Activated CD4-positive, alpha-beta memory T cell treated with anti-CD3 and anti-CD28 coated beads, Interleukin-2, amount 10 ng/mL, durations not matched to agents 7 days and 5 days (primary cell): ENCODE measurements at regions not wholly inside any gene's neighbourhood (a gene's known extent, or its start where the extent isn't known, plus 50 kb on each side); places are given as distances from the start of the nearest gene placed in this dataset.
"Not testable (repeated sequence)": the region's sequence is repeated elsewhere in the genome, so short reads cannot be mapped to it uniquely, and the experiment has no call there.

Experiments
- CTCF ChIA-PET: fragments of 350-600 bp; sonication (Branson Sonifier 250); formaldehyde crosslinking; loops from one replicate; lab custom pipeline; 2021; ENCODE audit warnings: antibody characterized with exemption, inconsistent platforms; lab: Charles Lee
- POLR2A ChIA-PET: fragments of 350-600 bp; sonication (Branson Sonifier 250); formaldehyde crosslinking; loops from one replicate; lab custom pipeline; 2021; ENCODE audit warnings: antibody characterized with exemption; lab: Charles Lee
- DNase-seq: peaks from one replicate; pipeline ENCODE4 v3.0.0-alpha.2; 2020
- H3K27ac Mint-ChIP-seq: one replicate; pipeline ENCODE4 v1.8.0; 2021; ENCODE audit warnings: mild to moderate bottlenecking, mixed read lengths
- H3K27me3 Mint-ChIP-seq: one replicate; pipeline ENCODE4 v1.8.0; 2021; ENCODE audit warnings: mixed read lengths
- H3K36me3 Mint-ChIP-seq: one replicate; pipeline ENCODE4 v1.8.0; 2021; ENCODE audit warnings: low read depth, mixed read lengths
- H3K4me1 Mint-ChIP-seq: one replicate; pipeline ENCODE4 v1.8.0; 2021; ENCODE audit warnings: mixed read lengths
- H3K4me3 Mint-ChIP-seq: one replicate; pipeline ENCODE4 v1.8.0; 2021; ENCODE audit warnings: mild to moderate bottlenecking, mixed read lengths
- H3K9me3 Mint-ChIP-seq: one replicate; pipeline ENCODE4 v1.8.0; 2021; ENCODE audit warnings: mixed read lengths

DNA sequence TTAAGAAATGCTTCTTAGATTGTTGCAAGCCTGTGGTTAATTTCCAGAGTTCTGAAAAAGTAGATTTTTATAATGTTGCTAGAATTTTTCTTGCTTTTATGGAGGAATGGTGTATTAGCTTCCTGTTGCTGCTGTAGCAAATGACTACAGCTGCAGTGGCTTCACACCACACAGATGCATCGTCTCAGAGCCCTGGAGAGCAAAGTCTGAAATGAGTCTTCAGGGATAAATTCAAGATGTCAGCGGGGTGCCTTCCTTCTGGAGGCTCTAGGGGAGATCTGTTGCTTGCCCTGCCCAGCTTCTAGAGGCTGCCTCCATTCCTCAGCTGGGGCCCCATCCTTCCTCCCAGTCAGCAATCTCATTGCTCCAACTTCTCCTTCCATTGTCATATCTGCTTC is 187.8 kb downstream of the ZNF516 start:
- peaks cover 5% of the 10 kb centered on the region for H3K27me3 Mint-ChIP-seq
- POLR2A ChIA-PET, result no interaction called here
- H3K36me3 Mint-ChIP-seq, result no peaks in the 10 kb centered on the region
- H3K9me3 Mint-ChIP-seq, result no peaks in the 10 kb centered on the region
- no peak overlapping the region for H3K4me3 Mint-ChIP-seq
- H3K4me1 Mint-ChIP-seq, result no peaks in the 10 kb centered on the region
- H3K27ac Mint-ChIP-seq, result no peak overlapping the region
- CTCF ChIA-PET, result interaction anchor here (0.6 kb wide), 1 partner anchor 19 kb away, joined by 3 read pairs; no protein-coding TSS in a partner anchor
- DNase-seq, result no peak

- H3K27ac Mint-ChIP-seq, result no peak overlapping the region
- H3K9me3 Mint-ChIP-seq, result no peaks in the 10 kb centered on the region
- ChIA-PET POLR2A (no interaction called here), CTCF (interaction anchor here (0.6 kb wide), 1 partner anchor 19 kb away, joined by 3 read pairs; no protein-coding TSS in a partner anchor)
- no peak for DNase-seq
- H3K36me3 Mint-ChIP-seq, result no peaks in the 10 kb centered on the region
- no peaks in the 10 kb centered on the region for H3K4me1 Mint-ChIP-seq
- no peak overlapping the region for H3K4me3 Mint-ChIP-seq
- H3K27me3 Mint-ChIP-seq, result peaks cover 5% of the 10 kb centered on the region
Measured at GRCh38 chr18:76306685-76307292, 188.3 kb downstream of the ZNF516 start.

GRCh38 chr18:76285866-76286265 is 209.2 kb downstream of the ZNF516 start:
- no peaks in the 10 kb centered on the region for H3K9me3 Mint-ChIP-seq
- ChIA-PET POLR2A (no interaction called here), CTCF (no interaction called here)
- H3K36me3 Mint-ChIP-seq, result no peaks in the 10 kb centered on the region
- no peak overlapping the region for H3K27ac Mint-ChIP-seq
- no peaks in the 10 kb centered on the region for H3K4me1 Mint-ChIP-seq
- no peak overlapping the region for H3K4me3 Mint-ChIP-seq
- no peak for DNase-seq
- H3K27me3 Mint-ChIP-seq, result no peaks in the 10 kb centered on the region

DNA sequence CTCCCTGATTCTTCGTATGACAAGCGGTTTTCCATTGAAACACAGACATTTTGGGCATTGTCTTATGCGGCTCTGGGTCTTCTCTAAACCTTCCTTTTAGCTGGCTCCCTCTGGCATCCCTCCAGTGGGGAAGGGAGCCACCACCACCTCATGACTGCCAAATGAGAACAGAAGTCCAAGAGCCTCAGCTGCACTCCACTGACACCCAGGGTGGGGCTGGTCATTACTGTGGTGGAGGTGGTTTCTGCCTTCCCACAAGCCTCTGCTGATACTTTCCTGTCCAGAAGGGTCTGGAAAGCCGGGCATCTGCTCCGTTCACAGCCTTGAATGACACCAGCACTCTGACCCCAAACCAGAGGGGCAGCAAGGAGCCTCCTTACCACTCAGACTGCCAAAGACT is 213.5 kb downstream of the ZNF516 start:
- DNase-seq, result no peak
- Mint-ChIP-seq H3K4me1 (no peaks in the 10 kb centered on the region), H3K36me3 (no peaks in the 10 kb centered on the region), H3K9me3 (no peaks in the 10 kb centered on the region), H3K27me3 (no peaks in the 10 kb centered on the region), H3K4me3 (no peak overlapping the region), H3K27ac (no peak overlapping the region)
- ChIA-PET POLR2A (no interaction called here), CTCF (no interaction called here)

GRCh38 chr18:76277801-76278200 is 217.2 kb downstream of the ZNF516 start:
- no peak for DNase-seq
- Mint-ChIP-seq H3K4me3 (no peak overlapping the region), H3K9me3 (no peaks in the 10 kb centered on the region), H3K4me1 (no peaks in the 10 kb centered on the region), H3K27me3 (no peaks in the 10 kb centered on the region), H3K27ac (no peak overlapping the region), H3K36me3 (no peaks in the 10 kb centered on the region)
- POLR2A ChIA-PET, result no interaction called here
- CTCF ChIA-PET, result no interaction called here

DNA sequence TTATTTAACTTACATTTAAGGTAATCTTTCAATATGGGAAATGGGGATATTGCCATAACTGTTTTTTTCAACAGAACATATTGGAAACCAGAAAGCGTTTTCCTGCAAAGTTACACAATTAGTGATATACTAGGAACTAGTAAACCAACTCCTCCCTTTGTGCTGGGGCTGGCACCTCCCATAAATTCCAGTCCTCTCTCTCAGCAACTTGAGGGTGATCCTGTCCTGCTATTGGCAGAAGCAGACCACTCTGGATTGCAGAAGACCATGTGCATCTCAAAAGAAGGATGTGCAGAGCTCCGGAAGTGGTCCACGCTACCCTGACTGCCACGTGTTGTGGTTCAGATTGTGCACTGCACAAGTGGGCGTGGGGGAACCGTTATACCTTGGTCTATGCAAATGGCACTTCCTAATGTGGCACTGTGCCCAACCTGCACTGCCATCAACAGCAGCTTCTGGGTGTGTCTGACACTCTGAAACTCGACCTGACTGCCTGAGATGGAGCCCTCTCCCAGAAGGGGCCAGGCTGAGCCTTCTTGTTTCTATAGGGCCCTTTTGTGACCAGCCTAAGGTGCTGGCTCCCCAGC is 219.2 kb downstream of the ZNF516 start:
- Mint-ChIP-seq H3K4me3 (no peak overlapping the region), H3K4me1 (no peaks in the 10 kb centered on the region), H3K9me3 (no peaks in the 10 kb centered on the region), H3K27me3 (no peaks in the 10 kb centered on the region), H3K36me3 (no peaks in the 10 kb centered on the region), H3K27ac (no peak overlapping the region)
- ChIA-PET POLR2A (no interaction called here), CTCF (no interaction called here)
- DNase-seq, result no peak

DNA sequence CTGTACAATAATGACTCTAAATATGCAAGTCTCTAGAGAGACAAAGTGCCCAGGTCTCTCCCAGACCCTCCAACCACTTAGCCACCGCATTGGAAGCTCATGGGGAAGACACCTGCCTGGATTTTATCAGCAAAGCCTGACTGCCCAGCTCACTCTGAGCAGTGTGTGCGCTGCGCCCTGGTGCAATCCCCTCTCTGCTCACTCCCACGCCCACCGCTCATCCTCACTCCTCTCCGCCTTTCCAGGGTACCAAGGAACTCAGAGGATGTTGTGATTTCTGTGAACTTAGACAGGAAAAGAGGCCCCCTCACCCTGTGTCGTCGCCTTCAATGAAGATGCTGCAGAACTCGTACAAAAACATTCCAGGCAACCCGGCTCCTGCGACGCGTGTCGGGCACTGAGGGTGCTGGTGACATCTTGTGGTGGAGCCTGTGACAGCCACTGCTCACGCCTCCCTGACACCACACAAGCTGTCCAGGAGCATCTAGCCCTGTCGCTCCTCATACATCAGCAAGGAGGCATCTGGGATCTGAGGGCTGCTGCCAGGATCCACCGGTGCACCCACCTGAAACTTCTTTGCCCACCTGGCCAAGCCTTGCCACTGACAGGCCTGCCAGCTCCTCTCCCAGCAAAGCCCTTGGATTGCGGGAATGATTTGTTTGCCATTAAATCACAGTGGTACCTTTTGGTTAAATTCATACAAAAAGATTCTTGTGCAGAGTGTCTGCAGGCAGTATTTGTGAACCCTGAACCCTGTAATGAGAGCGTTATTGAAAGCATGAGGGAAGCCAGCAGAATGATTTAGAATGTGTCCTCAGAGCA is 220.4 kb downstream of the ZNF516 start:
- no peak for DNase-seq
- no peaks in the 10 kb centered on the region for H3K27me3 Mint-ChIP-seq
- CTCF ChIA-PET, result no interaction called here
- H3K4me1 Mint-ChIP-seq, result no peaks in the 10 kb centered on the region
- no peaks in the 10 kb centered on the region for H3K36me3 Mint-ChIP-seq
- no peaks in the 10 kb centered on the region for H3K9me3 Mint-ChIP-seq
- H3K4me3 Mint-ChIP-seq, result no peak overlapping the region
- no peak overlapping the region for H3K27ac Mint-ChIP-seq
- POLR2A ChIA-PET, result no interaction called here

DNA sequence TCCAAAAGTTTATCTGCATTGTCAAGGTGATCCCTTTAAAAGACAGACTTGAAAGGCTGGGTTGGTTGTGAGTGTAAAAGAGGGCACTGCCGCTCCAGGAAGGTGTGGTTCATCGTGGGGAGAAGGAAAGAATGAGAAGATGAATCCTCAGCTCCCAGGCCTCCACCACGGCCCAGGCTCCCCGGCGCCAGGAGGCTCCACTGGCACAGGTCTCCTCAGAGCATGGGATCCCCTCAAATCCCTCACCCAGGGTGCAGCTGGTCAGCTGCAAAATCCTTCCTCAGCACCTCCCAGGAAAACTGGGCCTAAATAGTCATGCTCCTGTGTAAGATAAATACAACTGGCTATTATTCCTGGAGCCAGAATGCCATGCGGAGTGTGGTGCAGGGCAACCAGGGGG is 221.1 kb downstream of the ZNF516 start:
- ChIA-PET POLR2A (no interaction called here), CTCF (no interaction called here)
- H3K27ac Mint-ChIP-seq, result no peak overlapping the region
- no peaks in the 10 kb centered on the region for H3K27me3 Mint-ChIP-seq
- no peak for DNase-seq
- H3K36me3 Mint-ChIP-seq, result no peaks in the 10 kb centered on the region
- H3K9me3 Mint-ChIP-seq, result no peaks in the 10 kb centered on the region
- H3K4me3 Mint-ChIP-seq, result no peak overlapping the region
- H3K4me1 Mint-ChIP-seq, result no peaks in the 10 kb centered on the region

- no peaks in the 10 kb centered on the region for H3K4me1 Mint-ChIP-seq
- no peaks in the 10 kb centered on the region for H3K9me3 Mint-ChIP-seq
- no peaks in the 10 kb centered on the region for H3K36me3 Mint-ChIP-seq
- DNase-seq, result no peak
- ChIA-PET CTCF (no interaction called here), POLR2A (no interaction called here)
- no peak overlapping the region for H3K27ac Mint-ChIP-seq
- H3K4me3 Mint-ChIP-seq, result no peak overlapping the region
- H3K27me3 Mint-ChIP-seq, result no peaks in the 10 kb centered on the region
Measured at GRCh38 chr18:76273036-76273545, 222.0 kb downstream of the ZNF516 start.

GRCh38 chr18:76267423-76267822 is 227.6 kb downstream of the ZNF516 start:
- H3K9me3 Mint-ChIP-seq, H3K27me3 Mint-ChIP-seq, POLR2A ChIA-PET, H3K36me3 Mint-ChIP-seq, DNase-seq, H3K4me1 Mint-ChIP-seq, H3K4me3 Mint-ChIP-seq, H3K27ac Mint-ChIP-seq: not testable (repeated sequence)
- CTCF ChIA-PET, result interaction anchor here (1.0 kb wide), 1 partner anchor 82 kb away, joined by 3 read pairs; no protein-coding TSS in a partner anchor

- ChIA-PET POLR2A (no interaction called here), CTCF (no interaction called here)
- Mint-ChIP-seq H3K4me3 (no peak overlapping the region), H3K27ac (no peak overlapping the region), H3K36me3 (no peaks in the 10 kb centered on the region), H3K4me1 (no peaks in the 10 kb centered on the region), H3K27me3 (no peaks in the 10 kb centered on the region), H3K9me3 (no peaks in the 10 kb centered on the region)
- DNase-seq, result no peak
Measured at GRCh38 chr18:76266236-76266991, 228.6 kb downstream of the ZNF516 start.

DNA sequence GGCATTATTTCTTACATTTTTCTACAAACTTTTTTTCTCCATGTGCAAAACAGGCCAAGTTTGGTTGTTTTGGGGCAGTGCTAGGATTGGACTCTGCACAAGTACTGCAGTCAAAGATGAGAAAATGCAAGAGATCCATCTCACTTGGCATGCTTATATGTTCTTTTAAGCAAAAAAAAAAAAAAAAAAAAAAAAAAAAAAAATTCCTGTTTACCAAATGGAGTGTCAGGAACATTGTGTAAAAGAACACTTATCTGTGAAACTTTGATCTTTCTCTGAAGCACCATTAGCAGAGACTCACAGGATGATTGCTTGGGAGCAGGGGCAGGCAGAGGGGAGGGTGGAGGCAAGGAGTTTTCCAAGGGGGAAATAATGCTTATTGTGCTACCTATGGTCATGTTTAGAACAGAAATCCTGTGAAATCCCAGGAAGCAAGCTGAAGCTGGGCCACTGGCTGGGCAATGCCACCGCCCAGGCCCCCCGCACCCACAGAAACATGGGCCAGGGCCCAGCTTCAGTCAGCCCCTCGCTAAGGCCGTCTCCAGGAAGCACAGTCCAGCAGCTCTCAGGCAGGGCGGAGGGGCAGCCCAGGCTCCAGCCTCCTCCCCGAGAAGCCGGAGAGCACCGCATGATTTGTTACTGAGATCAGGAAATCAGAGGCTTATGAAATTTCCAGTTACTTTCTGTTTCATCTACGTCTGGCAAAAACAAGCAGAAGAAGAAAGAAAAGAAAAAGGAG is 229.4 kb downstream of the ZNF516 start:
- Mint-ChIP-seq H3K36me3 (no peaks in the 10 kb centered on the region), H3K27ac (no peak overlapping the region), H3K4me3 (no peak overlapping the region), H3K9me3 (no peaks in the 10 kb centered on the region), H3K4me1 (no peaks in the 10 kb centered on the region), H3K27me3 (no peaks in the 10 kb centered on the region)
- ChIA-PET CTCF (no interaction called here), POLR2A (no interaction called here)
- no peak for DNase-seq
